ENCODE measurements at regions not wholly inside any gene's neighbourhood (a gene's known extent, or its start where the extent isn't known, plus 50 kb on each side); places are given as distances from the start of the nearest gene placed in this dataset.
"Not testable (repeated sequence)": the region's sequence is repeated elsewhere in the genome, so short reads cannot be mapped to it uniquely, and the experiment has no call there.

DNA sequence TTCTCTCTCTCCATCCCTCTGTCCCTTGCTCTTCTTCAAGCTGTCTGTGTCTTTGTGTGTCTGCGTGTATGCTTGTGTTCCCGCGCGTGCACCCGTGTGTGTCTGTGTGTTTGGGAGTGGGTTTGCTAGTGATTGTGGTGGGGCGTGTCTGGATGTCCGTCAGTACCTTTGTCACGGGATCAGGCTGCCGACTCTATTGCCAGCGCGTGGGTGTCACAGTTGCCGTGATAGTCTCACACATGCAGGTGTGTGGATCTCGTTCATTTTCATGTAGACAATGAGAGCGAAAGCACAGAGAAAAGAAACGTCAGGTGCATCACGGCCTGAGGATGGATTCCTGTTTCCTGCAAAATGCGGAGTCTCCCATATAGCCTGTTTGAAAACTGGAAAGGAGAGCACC lies 1848.8 kb upstream of the DEFB115 start:
- TF ChIP-seq NFYA (IDR thresholded peaks at IDR 0.05; ENCODE audit: borderline replicate concordance, low read depth, low read length); NRF1 (conservative IDR thresholded peaks at IDR 0.05; ENCODE audit: low read depth, low read length); MXI1 (IDR thresholded peaks at IDR 0.05; ENCODE audit: low read depth, low read length); ZNF207 (IDR thresholded peaks at IDR 0.05; ENCODE audit: borderline replicate concordance); USF1 (IDR thresholded peaks at IDR 0.05; ENCODE audit: borderline replicate concordance, extremely low read length, insufficient read depth, low read depth, low read length); RFX5 (IDR thresholded peaks at IDR 0.05; ENCODE audit: low read depth, low read length); SP1 (IDR thresholded peaks at IDR 0.05; ENCODE audit: low read depth, low read length); CTCF (IDR thresholded peaks at IDR 0.05 in 2 of 3, conservative IDR thresholded peaks at IDR 0.05 in 1 of 3; ENCODE audit: control insufficient read depth in 2 of 3, extremely low read depth in 1 of 3, insufficient read depth in 1 of 3, low read depth in 3 of 3, low read length in 3 of 3); CBX3 (IDR thresholded peaks at IDR 0.05; ENCODE audit: borderline replicate concordance, low read depth); JUND (IDR thresholded peaks at IDR 0.05; ENCODE audit: low read depth, low read length); BCL11A (IDR thresholded peaks at IDR 0.05; ENCODE audit: low read depth, low read length): not testable (repeated sequence)

Measured in GM12878 (cell line).